ENCODE measurements at regions not wholly inside any gene's neighbourhood (a gene's known extent, or its start where the extent isn't known, plus 50 kb on each side); places are given as distances from the start of the nearest gene placed in this dataset.
"Not testable (repeated sequence)": the region's sequence is repeated elsewhere in the genome, so short reads cannot be mapped to it uniquely, and the experiment has no call there.

DNA sequence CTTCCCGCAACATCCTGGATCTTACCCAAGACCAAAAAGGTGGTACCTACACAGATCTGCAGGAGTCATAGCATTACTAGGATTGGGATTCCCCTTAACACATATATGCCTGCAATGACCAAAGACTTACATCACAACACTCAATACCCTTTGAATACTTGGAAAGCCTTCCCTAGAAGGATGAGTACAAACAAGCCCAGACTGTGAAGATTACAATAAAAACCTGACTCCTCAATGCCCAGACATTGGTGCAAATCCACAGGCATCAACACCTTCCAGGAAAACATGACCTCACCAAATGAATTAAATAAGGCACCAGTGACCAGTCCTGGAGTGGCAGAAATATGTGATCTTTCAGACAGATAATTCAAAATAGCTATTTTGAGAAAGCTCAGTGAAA lies 326.8 kb downstream of the TBL1XR1 start:
- DNase-seq = no peak

DNA sequence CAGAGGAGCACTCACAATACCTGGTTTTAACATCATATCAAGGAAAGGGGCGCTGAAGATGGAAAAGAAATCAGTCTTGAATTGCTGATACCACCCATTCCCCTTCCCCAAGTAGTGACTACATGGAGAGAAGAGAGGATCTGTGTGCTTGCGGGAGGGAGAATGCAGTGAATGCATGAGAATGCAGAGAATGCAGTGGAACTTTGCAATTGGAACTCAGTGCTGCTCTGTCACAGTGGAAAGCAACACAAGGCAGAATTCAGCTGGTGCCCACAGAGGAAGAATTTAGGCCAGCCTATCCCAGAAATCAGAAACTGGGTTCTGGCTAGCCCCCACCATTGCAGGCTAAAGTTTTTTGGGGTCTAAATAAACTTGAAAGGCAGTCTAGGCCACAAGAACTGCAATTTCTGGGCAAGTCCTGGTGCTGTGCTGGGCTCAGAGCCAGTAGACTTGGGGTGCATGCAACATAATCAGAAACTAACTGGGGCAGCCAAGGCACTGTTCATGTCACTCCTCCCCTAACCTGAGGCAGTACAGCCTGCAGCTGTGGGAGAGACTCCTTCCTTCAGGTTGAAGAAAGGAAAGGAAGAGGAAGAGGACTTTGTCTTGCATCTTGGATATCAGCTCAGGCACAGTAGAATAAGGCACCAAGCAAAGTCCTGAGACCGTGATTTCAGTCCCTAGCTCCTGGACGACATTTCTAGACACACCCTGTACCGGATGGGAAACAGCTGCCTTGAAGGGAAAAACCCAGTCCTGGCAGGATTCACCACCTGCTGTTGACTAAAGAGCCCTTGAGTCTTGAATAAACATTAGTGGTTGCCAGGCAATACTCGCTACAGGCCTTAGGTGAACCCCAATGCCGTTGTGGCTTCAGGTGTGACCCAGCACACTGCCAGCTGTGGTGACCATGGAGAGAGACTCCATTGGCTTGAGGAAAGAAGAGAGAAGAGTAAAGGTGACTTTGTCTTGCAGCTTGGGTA lies 329.3 kb downstream of the TBL1XR1 start:
- no peak for DNase-seq

DNA sequence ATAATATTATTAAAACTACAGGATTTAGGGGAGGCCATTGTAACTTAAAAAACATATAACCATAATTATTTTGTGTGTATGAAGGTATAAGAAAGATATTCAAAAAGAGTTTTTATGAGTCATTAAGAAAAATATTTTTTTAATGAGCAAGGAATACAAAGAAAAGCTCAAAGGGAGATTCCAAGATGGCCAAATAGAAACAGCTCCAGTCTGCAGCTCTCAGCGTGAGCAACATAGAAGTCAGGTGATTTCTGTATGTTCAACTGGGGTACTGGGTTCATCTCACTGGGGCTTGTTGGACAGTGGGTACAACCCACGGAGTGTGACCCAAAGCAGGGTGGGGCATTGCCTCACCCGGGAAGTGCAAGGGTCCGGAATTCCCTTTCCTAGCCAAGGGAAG lies 336.1 kb downstream of the TBL1XR1 start:
- DNase-seq = peak; percentile 45

GRCh38 chr3:176856721-176857120 lies 340.6 kb downstream of the TBL1XR1 start:
- DNase-seq = no peak

DNA sequence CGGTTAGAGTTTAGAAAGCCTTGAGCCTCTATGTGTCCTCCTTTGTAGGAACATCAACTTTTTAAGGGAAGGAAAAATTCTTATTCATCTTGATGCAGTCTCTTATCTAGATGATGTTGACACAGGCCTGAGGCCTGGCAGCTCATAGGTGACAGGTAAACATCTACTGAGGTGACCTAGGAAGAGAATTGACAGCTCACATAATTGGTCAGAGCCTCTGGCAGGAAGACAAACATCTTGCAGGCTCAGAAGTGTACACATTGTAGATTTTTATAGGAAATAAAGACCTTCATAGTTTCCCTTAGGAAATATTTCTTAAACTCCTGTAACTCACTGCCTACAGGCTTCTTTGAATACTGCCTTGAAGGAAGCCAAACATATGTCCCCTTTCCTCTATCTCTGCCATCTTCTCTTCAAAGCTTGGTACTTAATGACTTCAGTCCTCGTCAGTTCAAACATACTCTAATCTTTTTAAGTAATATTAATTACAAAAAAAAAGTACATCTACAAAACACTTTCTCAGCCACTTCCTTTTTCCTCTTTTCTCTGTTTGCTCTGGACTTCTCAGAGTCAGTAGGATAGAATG lies 341.3 kb downstream of the TBL1XR1 start:
- DNase-seq = no peak

DNA sequence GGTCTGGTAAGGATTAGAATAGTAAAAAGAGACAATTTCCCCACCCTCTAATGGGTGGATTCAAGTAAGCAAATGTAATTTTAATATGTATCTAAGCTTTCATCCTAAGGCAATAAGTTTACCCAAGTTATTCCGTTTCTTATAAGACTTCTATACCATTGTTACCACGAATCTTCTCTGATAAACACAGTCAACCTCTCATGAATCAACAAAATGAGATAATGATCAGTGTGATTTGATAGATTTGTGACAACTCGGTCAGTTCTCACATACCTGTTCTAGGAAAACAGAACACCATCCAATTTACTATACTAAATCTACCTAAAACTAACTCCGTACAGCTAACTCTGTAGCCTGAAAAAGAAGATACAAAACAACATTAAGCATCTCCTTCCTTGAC lies 342.1 kb downstream of the TBL1XR1 start:
- DNase-seq = no peak

GRCh38 chr3:176850498-176850897 lies 346.8 kb downstream of the TBL1XR1 start:
- no peak for DNase-seq

- DNase-seq = no peak
Observed at GRCh38 chr3:176848431-176849214, 348.7 kb downstream of the TBL1XR1 start.

DNA sequence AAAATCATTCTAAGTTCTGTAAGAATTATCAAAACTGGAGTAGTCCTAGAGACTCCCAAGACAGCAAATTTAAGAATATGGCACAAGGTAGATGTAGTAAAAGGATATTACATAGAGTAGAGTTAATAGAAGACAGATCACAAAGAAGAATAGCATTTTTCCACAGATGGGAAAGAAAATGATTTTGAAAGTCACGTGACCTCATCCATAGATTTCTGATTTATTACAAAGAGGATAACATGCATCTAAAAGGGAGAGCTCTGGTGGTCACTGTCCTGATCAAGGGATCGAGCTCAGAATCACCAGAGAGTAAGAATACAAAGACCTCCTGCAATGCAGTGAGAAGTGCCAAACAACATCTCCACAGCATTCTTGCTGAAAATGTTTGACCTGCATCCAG lies 354.4 kb downstream of the TBL1XR1 start:
- DNase-seq = no peak

- DNase-seq = no peak
Observed at GRCh38 chr3:176840641-176841286, 356.5 kb downstream of the TBL1XR1 start.

DNA sequence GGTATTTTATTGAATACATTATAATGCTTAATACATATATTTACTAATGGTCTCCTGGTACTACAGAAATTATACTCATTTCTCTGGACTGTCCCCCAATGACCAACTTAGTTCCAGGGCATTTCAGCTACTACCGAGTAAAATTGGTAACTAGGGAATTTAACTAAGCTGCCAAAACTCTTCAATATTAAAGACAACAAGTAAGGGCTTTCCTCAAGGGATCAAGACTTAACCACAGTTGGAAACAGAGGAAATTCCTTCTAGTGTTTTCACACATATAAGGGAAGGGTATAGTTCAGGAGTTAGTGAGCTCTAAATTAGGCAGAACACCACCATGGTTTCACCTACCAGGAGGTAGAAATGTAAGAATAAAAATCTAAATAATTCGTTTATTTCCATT lies 357.4 kb downstream of the TBL1XR1 start:
- DNase-seq = peak; percentile 52

GRCh38 chr3:176839466-176839865 lies 357.8 kb downstream of the TBL1XR1 start:
- peak; percentile 5 for DNase-seq

- not testable (repeated sequence) for DNase-seq
Observed at GRCh38 chr3:176827244-176827643, 370.0 kb downstream of the TBL1XR1 start.

- DNase-seq = no peak
Observed at GRCh38 chr3:176824811-176825210, 372.5 kb downstream of the TBL1XR1 start.

DNA sequence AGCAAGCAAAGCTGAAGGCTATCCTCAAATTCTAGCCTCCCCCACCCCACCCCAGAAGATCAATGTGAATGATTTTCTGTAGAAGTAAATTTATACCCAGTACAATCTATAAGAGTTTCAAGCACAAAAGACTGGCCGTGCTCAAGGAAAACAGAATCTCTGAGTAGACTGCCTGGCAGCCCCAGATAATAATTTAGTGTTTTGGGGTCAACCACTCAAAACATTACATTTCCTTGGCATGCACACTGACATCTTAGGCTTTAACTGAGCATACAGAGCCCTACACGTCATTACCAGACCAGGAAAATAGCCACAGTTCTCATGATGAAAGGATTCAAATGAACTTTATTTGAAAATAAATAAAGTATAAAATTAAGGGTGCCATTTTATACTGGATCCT lies 376.5 kb downstream of the TBL1XR1 start:
- DNase-seq = no peak

DNA sequence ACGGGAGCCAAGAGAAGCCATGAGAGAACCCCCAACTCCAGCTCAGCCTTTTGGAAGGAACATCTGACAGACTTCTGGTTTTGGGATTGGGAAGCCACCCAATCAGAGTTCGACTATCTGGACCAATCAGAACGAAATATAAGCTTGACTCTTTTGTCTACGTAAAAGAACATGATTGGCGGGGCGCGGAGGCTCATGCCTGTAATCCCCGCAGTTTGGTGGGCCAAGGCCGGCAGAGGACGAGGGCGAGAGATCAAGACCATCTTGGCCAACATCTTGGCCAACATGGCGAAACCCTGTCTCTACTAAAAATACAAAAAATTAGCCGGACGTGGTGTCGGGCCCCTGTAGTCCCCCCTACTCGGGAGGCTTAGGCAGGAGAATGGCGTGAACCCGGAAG lies 380.3 kb downstream of the TBL1XR1 start:
- no peak for DNase-seq

- DNase-seq = peak; percentile 60
Observed at GRCh38 chr3:176814285-176814684, 383.0 kb downstream of the TBL1XR1 start.

DNA sequence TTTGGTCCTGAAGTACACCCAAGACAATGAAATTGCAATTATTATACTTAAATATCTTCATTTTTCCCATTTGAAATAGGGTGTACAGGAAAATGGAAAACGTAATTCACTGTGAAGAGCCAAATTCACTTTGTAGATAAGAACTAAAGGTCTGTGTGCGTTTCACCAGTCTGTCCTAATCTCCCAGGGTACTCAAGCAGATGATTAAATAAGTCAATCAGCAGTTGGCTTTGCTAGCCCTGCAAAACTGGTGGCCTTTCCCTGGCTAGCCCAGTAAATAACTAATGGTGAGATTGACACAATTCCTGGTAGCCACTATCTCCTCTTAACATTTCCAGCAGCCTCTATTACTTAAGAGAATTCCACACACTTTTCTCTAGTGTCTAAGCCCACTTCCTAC lies 389.3 kb downstream of the TBL1XR1 start:
- DNase-seq = no peak

DNA sequence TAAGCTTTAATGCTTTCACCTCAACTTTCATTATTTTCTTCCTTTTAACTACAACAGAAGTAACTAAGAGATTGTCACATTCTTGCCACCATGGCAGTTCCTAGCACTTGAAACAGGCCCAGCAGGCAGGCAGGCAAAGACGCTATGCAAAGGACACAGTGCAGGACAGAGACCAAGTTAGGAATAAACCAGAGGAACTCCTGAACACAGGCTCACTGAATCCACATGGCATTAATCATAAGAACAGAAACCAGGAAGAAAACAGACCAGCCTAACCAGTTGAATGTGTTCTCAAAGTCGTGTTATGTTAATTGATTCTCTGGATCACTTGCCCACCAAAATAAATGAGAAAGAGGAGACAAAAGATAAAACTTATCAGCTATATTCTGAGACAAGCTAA lies 397.6 kb downstream of the TBL1XR1 start:
- no peak for DNase-seq

- DNase-seq = no peak
Observed at GRCh38 chr3:176798680-176799079, 398.6 kb downstream of the TBL1XR1 start.

GRCh38 chr3:176796371-176796770 lies 400.9 kb downstream of the TBL1XR1 start:
- peak; percentile 65 for DNase-seq

DNA sequence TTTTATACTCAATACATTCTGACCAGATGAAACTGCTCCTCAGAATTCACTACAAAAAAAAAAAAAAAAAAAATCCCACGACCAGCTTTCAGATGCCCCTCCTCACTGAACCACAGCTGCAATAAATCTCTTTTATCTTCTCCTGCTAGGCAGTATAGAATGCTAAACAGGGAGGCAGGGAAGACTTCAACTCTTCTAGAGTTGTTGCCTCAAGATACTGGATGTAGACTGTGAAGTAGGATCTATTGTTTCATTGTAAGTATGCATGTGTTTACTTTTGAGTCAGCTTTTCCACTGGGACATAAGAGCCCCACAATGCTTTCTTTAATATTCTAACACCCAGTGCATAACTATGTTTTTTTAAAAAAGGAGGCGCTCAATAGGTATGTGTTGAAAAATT lies 401.4 kb downstream of the TBL1XR1 start:
- DNase-seq = peak; percentile 38

- DNase-seq = no peak
Observed at GRCh38 chr3:176794406-176794805, 402.9 kb downstream of the TBL1XR1 start.
